SK-N-MC (cell line): ENCODE measurements at regions not wholly inside any gene's neighbourhood (a gene's known extent, or its start where the extent isn't known, plus 50 kb on each side); places are given as distances from the start of the nearest gene placed in this dataset.

Source experiments
- DNase-seq: peaks from one replicate; pipeline ENCODE4 v3.0.0-alpha.2; 2011; ENCODE audit warnings: low read depth, low spot score
- H3K27ac ChIP-seq: fragments of 200-600 bp; sonication (generic); 2 replicates; pipeline ENCODE4 v1.5.1; 2016; ENCODE audit warnings: mixed run types
- H3K36me3 ChIP-seq: fragments of 200-600 bp; sonication (generic); 2 replicates; pipeline ENCODE4 v1.6.1; 2017; ENCODE audit warnings: antibody characterized with exemption, low read length, mixed read lengths; ENCODE audit not compliant: insufficient read depth
- H3K4me3 ChIP-seq: fragments of 200-600 bp; sonication (generic); 2 replicates; pipeline ENCODE4 v1.5.1; 2016
- H3K9ac ChIP-seq: fragments of 200-600 bp; sonication (generic); 2 replicates; pipeline ENCODE4 v1.8.0; 2017; ENCODE audit warnings: mixed run types, mixed read lengths; ENCODE audit not compliant: insufficient read length
- H3K9me3 ChIP-seq: fragments of 200-600 bp; sonication (generic); 2 replicates; pipeline ENCODE4 v1.6.1; 2017; ENCODE audit warnings: low read depth, mild to moderate bottlenecking, antibody characterized with exemption, low read length, moderate library complexity, mixed read lengths
- EZH2 ChIP-seq: fragments of 200-600 bp; sonication (generic); IDR thresholded peaks from one replicate; pipeline ENCODE4 v1.6.1; 2017; ENCODE audit warnings: antibody characterized with exemption
- FOXP2 ChIP-seq: optimal IDR thresholded peaks from 2 replicates; pipeline ENCODE3; 2011; ENCODE audit warnings: mild to moderate bottlenecking, moderate library complexity; ENCODE audit not compliant: insufficient read depth; ENCODE audit errors: extremely low read length, control extremely low read depth
- POLR2AphosphoS5 ChIP-seq: IDR thresholded peaks from 2 replicates; pipeline ENCODE4 v1.6.1; 2012; ENCODE audit warnings: mild to moderate bottlenecking, low read depth, low read length, borderline replicate concordance

GRCh38 chr21:18989953-18990495 lies 586.4 kb upstream of the TMPRSS15 start:
- Histone ChIP-seq H3K9ac (no peak overlapping the region), H3K9me3 (no peaks in the 10 kb centered on the region), H3K36me3 (no peaks in the 10 kb centered on the region), H3K4me3 (no peak overlapping the region), H3K27ac (no peak overlapping the region)
- no peak for DNase-seq
- TF ChIP-seq EZH2 = no peak
- no peak for TF ChIP-seq POLR2AphosphoS5
- no peak for TF ChIP-seq FOXP2

DNA sequence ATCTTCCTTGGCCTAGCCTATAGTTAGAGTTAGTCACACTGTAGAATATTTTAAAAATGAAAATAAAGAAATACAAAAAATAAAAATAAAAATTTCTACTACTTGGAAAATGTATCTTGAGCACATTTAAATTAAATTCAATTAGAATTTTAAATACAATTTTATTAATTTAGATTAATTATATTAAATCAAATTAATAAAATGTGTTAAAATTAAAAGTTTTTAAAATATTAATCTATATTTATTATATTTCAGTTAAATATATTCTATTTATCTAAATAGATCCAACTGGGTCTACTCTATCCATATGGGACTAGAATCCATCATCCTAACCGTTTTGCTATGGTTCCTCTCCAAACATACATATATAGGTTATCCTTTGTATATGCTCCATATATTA lies 588.3 kb upstream of the TMPRSS15 start:
- Histone ChIP-seq H3K9ac (no peak overlapping the region), H3K9me3 (no peaks in the 10 kb centered on the region)

GRCh38 chr21:19010251-19010650 lies 606.7 kb upstream of the TMPRSS15 start:
- Histone ChIP-seq H3K27ac (no peak overlapping the region), H3K4me3 (no peak overlapping the region), H3K9me3 (no peaks in the 10 kb centered on the region), H3K9ac (no peak overlapping the region), H3K36me3 (no peaks in the 10 kb centered on the region)
- no peak for TF ChIP-seq POLR2AphosphoS5
- no peak for TF ChIP-seq EZH2
- TF ChIP-seq FOXP2 = no peak
- no peak for DNase-seq

More for the DNA sequence above, 588.3 kb upstream of the TMPRSS15 start:
- no peak for DNase-seq
- no peak for TF ChIP-seq FOXP2
- TF ChIP-seq POLR2AphosphoS5 = no peak
- no peak for TF ChIP-seq EZH2
- Histone ChIP-seq H3K27ac (no peak overlapping the region), H3K4me3 (no peak overlapping the region), H3K36me3 (no peaks in the 10 kb centered on the region)

DNA sequence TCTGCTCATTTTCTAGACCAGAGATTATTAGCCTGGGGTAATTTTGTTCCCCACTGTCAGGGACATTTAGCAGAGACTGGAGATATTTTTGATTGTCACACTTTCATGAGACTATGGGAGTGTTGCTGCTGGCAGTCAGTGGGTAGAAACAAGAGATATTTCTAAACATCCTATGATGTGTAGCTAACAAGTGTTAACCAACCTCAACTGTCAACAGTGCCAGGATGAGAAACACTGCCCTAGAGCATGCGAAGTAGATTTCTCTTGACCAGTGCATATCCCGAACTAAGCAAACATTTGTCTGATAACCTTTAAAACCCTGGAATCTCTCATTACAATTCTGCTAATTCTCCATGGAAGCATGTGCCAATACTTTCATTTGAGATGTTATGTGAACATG lies 607.4 kb upstream of the TMPRSS15 start:
- H3K36me3 ChIP-seq = no peaks in the 10 kb centered on the region

GRCh38 chr21:19011451-19011850 lies 607.9 kb upstream of the TMPRSS15 start:
- Histone ChIP-seq H3K4me3 (no peak overlapping the region), H3K9me3 (no peaks in the 10 kb centered on the region), H3K9ac (no peak overlapping the region), H3K36me3 (no peaks in the 10 kb centered on the region), H3K27ac (no peak overlapping the region)
- TF ChIP-seq EZH2 (no peak), FOXP2 (no peak), POLR2AphosphoS5 (no peak)
- no peak for DNase-seq

More for the DNA sequence above, 607.4 kb upstream of the TMPRSS15 start:
- DNase-seq = no peak
- H3K4me3 ChIP-seq = no peak overlapping the region
- no peak for TF ChIP-seq EZH2
- no peak for TF ChIP-seq POLR2AphosphoS5
- TF ChIP-seq FOXP2 = no peak
- no peak overlapping the region for H3K27ac ChIP-seq
- no peaks in the 10 kb centered on the region for H3K9me3 ChIP-seq
- H3K9ac ChIP-seq = no peak overlapping the region

DNA sequence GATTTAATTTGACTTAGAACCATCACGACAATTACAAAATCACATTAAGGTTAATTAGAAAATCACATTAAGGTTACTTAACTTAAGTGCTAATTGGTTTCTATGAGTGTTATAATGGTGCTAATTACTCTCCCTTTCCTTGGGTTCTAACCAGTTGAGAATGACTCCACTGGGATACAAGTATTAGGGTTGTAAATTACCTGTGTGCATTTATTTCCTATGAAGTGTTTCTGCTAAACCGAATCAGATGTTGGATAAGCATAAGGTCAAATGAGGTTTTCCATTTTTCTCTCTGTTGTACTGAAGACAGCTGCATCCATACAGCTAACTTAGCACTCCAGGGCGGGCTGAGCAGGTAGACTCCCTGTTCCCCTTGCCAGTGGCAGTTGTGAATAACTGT lies 610.3 kb upstream of the TMPRSS15 start:
- no peak overlapping the region for H3K9ac ChIP-seq
- no peak overlapping the region for H3K4me3 ChIP-seq
- H3K36me3 ChIP-seq = no peaks in the 10 kb centered on the region
- no peaks in the 10 kb centered on the region for H3K9me3 ChIP-seq
- no peak overlapping the region for H3K27ac ChIP-seq
- no peak for DNase-seq
- no peak for TF ChIP-seq EZH2
- TF ChIP-seq FOXP2 = no peak
- no peak for TF ChIP-seq POLR2AphosphoS5

- H3K9me3 ChIP-seq = no peaks in the 10 kb centered on the region
- TF ChIP-seq POLR2AphosphoS5 (no peak), FOXP2 (no peak), EZH2 (no peak)
- H3K36me3 ChIP-seq = no peaks in the 10 kb centered on the region
- H3K9ac ChIP-seq = no peak overlapping the region
- DNase-seq = no peak
- no peak overlapping the region for H3K27ac ChIP-seq
- no peak overlapping the region for H3K4me3 ChIP-seq
These were observed 614.9 kb upstream of the TMPRSS15 start for GRCh38 chr21:19018529-19018928.

GRCh38 chr21:19022978-19023377 lies 619.4 kb upstream of the TMPRSS15 start:
- no peak for TF ChIP-seq POLR2AphosphoS5
- TF ChIP-seq EZH2 = no peak
- no peak for TF ChIP-seq FOXP2
- Histone ChIP-seq H3K36me3 (no peaks in the 10 kb centered on the region), H3K9ac (no peak overlapping the region), H3K9me3 (no peaks in the 10 kb centered on the region), H3K27ac (no peak overlapping the region), H3K4me3 (no peak overlapping the region)
- no peak for DNase-seq

DNA sequence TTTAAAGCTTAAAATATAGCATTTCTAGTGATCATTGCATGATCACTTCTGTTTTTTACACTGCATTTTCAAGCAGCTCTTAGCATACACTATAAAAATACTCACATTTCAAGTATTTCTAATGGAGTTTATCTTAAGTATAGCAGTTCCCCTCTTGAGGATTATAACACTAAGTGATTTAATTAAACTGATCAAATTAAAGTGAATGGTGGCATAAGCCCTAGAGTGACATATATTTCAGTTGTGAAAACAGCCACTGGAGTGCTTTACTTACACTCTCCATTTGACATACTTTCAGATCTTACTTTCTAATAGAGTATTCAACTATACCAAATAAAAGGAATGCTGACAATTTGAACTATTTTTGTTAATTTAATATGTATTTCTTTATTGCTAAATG lies 623.3 kb upstream of the TMPRSS15 start:
- Histone ChIP-seq H3K9ac (no peak overlapping the region), H3K36me3 (no peaks in the 10 kb centered on the region), H3K9me3 (no peaks in the 10 kb centered on the region), H3K4me3 (no peak overlapping the region), H3K27ac (no peak overlapping the region)
- DNase-seq = no peak
- TF ChIP-seq EZH2 = no peak
- TF ChIP-seq POLR2AphosphoS5 = no peak
- no peak for TF ChIP-seq FOXP2
